ENCODE measurements at regions not wholly inside any gene's neighbourhood (a gene's known extent, or its start where the extent isn't known, plus 50 kb on each side); places are given as distances from the start of the nearest gene placed in this dataset.
A peak's percentile ranks its signal among the peaks of the same experiment; 100 is the strongest.

- Mint-ChIP-seq H3K4me3 (no peak overlapping the region), H3K27ac (no peak overlapping the region), H3K9me3 (no peaks in the 10 kb centered on the region), H3K36me3 (no peaks in the 10 kb centered on the region), H3K4me1 (no peaks in the 10 kb centered on the region), H3K27me3 (peaks cover 75% of the 10 kb centered on the region)
- CTCF ChIA-PET = interaction anchor here (1.1 kb wide), 1 partner anchor 9 kb away, joined by 3 read pairs; no protein-coding TSS in a partner anchor
- no peak for DNase-seq
These were observed 121.9 kb upstream of the HSD17B12 start for GRCh38 chr11:43558556-43559127.

GRCh38 chr11:43561832-43562231 is 118.7 kb upstream of the HSD17B12 start:
- no peak for DNase-seq
- Mint-ChIP-seq H3K27ac (no peak overlapping the region), H3K4me1 (no peaks in the 10 kb centered on the region), H3K36me3 (no peaks in the 10 kb centered on the region), H3K9me3 (no peaks in the 10 kb centered on the region), H3K4me3 (no peak overlapping the region), H3K27me3 (peaks cover 49% of the 10 kb centered on the region)
- CTCF ChIA-PET = interaction anchor here (2.8 kb wide), 1 partner anchor 11 kb away, joined by 9 read pairs; no protein-coding TSS in a partner anchor

- Mint-ChIP-seq H3K27ac (no peak overlapping the region), H3K4me3 (no peak overlapping the region), H3K9me3 (no peaks in the 10 kb centered on the region), H3K36me3 (no peaks in the 10 kb centered on the region), H3K27me3 (peaks cover 33% of the 10 kb centered on the region), H3K4me1 (no peaks in the 10 kb centered on the region)
- no peak for DNase-seq
- CTCF ChIA-PET = interaction anchor here (0.8 to 1.5 kb wide), 7 partner anchors 9 to 287 kb away, joined by 3 to 7 read pairs (median 3); no protein-coding TSS in a partner anchor
These were observed 113.1 kb upstream of the HSD17B12 start for GRCh38 chr11:43567396-43567975.

GRCh38 chr11:43573233-43573632 is 107.3 kb upstream of the HSD17B12 start:
- H3K4me3 Mint-ChIP-seq = no peak overlapping the region

GRCh38 chr11:43573873-43574272 is 106.7 kb upstream of the HSD17B12 start:
- Mint-ChIP-seq H3K4me1 (peaks cover 20% of the 10 kb centered on the region), H3K27ac (no peak overlapping the region), H3K4me3 (no peak overlapping the region), H3K36me3 (peaks cover 1% of the 10 kb centered on the region), H3K27me3 (peaks cover 79% of the 10 kb centered on the region), H3K9me3 (no peaks in the 10 kb centered on the region)
- CTCF ChIA-PET = interaction anchor here (0.7 to 2.4 kb wide), 5 partner anchors 12 to 280 kb away, joined by 3 to 9 read pairs (median 3); no protein-coding TSS in a partner anchor
- no peak for DNase-seq

More at GRCh38 chr11:43573233-43573632, 107.3 kb upstream of the HSD17B12 start:
- CTCF ChIA-PET = interaction anchor here (0.7 to 2.4 kb wide), 8 partner anchors 9 to 278 kb away, joined by 3 to 11 read pairs (median 4); no protein-coding TSS in a partner anchor
- peaks cover 1% of the 10 kb centered on the region for H3K36me3 Mint-ChIP-seq
- peaks cover 73% of the 10 kb centered on the region for H3K27me3 Mint-ChIP-seq
- H3K27ac Mint-ChIP-seq = no peak overlapping the region
- H3K9me3 Mint-ChIP-seq = no peaks in the 10 kb centered on the region
- peaks cover 17% of the 10 kb centered on the region for H3K4me1 Mint-ChIP-seq
- DNase-seq = peak; percentile 31

GRCh38 chr11:43574411-43574810 is 106.1 kb upstream of the HSD17B12 start:
- H3K36me3 Mint-ChIP-seq = peaks cover 1% of the 10 kb centered on the region
- CTCF ChIA-PET = interaction anchor here (0.8 to 2.7 kb wide), 5 partner anchors 13 to 279 kb away, joined by 3 to 11 read pairs (median 3); no protein-coding TSS in a partner anchor
- no peak overlapping the region for H3K27ac Mint-ChIP-seq
- peaks cover 22% of the 10 kb centered on the region for H3K4me1 Mint-ChIP-seq
- DNase-seq = no peak
- peaks cover 85% of the 10 kb centered on the region for H3K27me3 Mint-ChIP-seq
- H3K9me3 Mint-ChIP-seq = no peaks in the 10 kb centered on the region
- H3K4me3 Mint-ChIP-seq = no peak overlapping the region

GRCh38 chr11:43574949-43575912 is 105.3 kb upstream of the HSD17B12 start:
- no peaks in the 10 kb centered on the region for H3K9me3 Mint-ChIP-seq
- DNase-seq = no peak
- peak overlapping the region; percentile 65 for H3K27ac Mint-ChIP-seq
- peak overlapping the region; percentile 19 for H3K4me3 Mint-ChIP-seq
- CTCF ChIA-PET = interaction anchor here (0.8 to 2.7 kb wide), 3 partner anchors 10 to 276 kb away, joined by 3 to 11 read pairs (median 4); no protein-coding TSS in a partner anchor
- peaks cover 90% of the 10 kb centered on the region for H3K27me3 Mint-ChIP-seq
- H3K36me3 Mint-ChIP-seq = peaks cover 1% of the 10 kb centered on the region
- peaks cover 28% of the 10 kb centered on the region for H3K4me1 Mint-ChIP-seq

GRCh38 chr11:43575913-43576310 is 104.6 kb upstream of the HSD17B12 start:
- peaks cover 94% of the 10 kb centered on the region for H3K27me3 Mint-ChIP-seq
- H3K27ac Mint-ChIP-seq = peak overlapping the region; percentile 28
- no peak for DNase-seq
- no peak overlapping the region for H3K4me3 Mint-ChIP-seq
- peaks cover 35% of the 10 kb centered on the region for H3K4me1 Mint-ChIP-seq
- H3K36me3 Mint-ChIP-seq = peaks cover 3% of the 10 kb centered on the region
- no peaks in the 10 kb centered on the region for H3K9me3 Mint-ChIP-seq
- CTCF ChIA-PET = interaction anchor here (2.7 kb wide), 1 partner anchor 276 kb away, joined by 11 read pairs; no protein-coding TSS in a partner anchor

GRCh38 chr11:43576320-43576802 is 104.2 kb upstream of the HSD17B12 start:
- CTCF ChIA-PET = interaction anchor here (2.7 kb wide), 1 partner anchor 275 kb away, joined by 11 read pairs; no protein-coding TSS in a partner anchor
- Mint-ChIP-seq H3K36me3 (peaks cover 3% of the 10 kb centered on the region), H3K4me1 (peaks cover 38% of the 10 kb centered on the region)

GRCh38 chr11:43576803-43577521 is 103.6 kb upstream of the HSD17B12 start:
- peaks cover 96% of the 10 kb centered on the region for H3K27me3 Mint-ChIP-seq
- H3K9me3 Mint-ChIP-seq = no peaks in the 10 kb centered on the region
- H3K36me3 Mint-ChIP-seq = peaks cover 3% of the 10 kb centered on the region
- H3K4me1 Mint-ChIP-seq = peaks cover 43% of the 10 kb centered on the region
- CTCF ChIA-PET = interaction anchor here (1.3 to 2.7 kb wide), 3 partner anchors 10 to 275 kb away, joined by 3 to 11 read pairs (median 3); no protein-coding TSS in a partner anchor
- peak; percentile 60 for DNase-seq
- H3K4me3 Mint-ChIP-seq = no peak overlapping the region
- peak overlapping the region; percentile 2 for H3K27ac Mint-ChIP-seq

More at GRCh38 chr11:43576320-43576802, 104.2 kb upstream of the HSD17B12 start:
- peaks cover 96% of the 10 kb centered on the region for H3K27me3 Mint-ChIP-seq
- no peak overlapping the region for H3K4me3 Mint-ChIP-seq
- no peaks in the 10 kb centered on the region for H3K9me3 Mint-ChIP-seq
- peak overlapping the region; percentile 2 for H3K27ac Mint-ChIP-seq
- DNase-seq = no peak

GRCh38 chr11:43577566-43578264 is 102.8 kb upstream of the HSD17B12 start:
- Mint-ChIP-seq H3K9me3 (no peaks in the 10 kb centered on the region), H3K4me3 (no peak overlapping the region), H3K4me1 (peaks cover 43% of the 10 kb centered on the region), H3K27ac (no peak overlapping the region), H3K27me3 (peaks cover 100% of the 10 kb centered on the region), H3K36me3 (peaks cover 3% of the 10 kb centered on the region)
- no peak for DNase-seq
- CTCF ChIA-PET = interaction anchor here (1.3 to 1.6 kb wide), 2 partner anchors 10 to 21 kb away, joined by 3 read pairs; no protein-coding TSS in a partner anchor

- DNase-seq = no peak
- H3K4me3 Mint-ChIP-seq = peak overlapping the region; percentile 50
- peaks cover 100% of the 10 kb centered on the region for H3K27me3 Mint-ChIP-seq
- no peak overlapping the region for H3K27ac Mint-ChIP-seq
- CTCF ChIA-PET = interaction anchor here (1.3 to 1.6 kb wide), 2 partner anchors 11 to 22 kb away, joined by 3 read pairs; no protein-coding TSS in a partner anchor
- H3K36me3 Mint-ChIP-seq = peaks cover 3% of the 10 kb centered on the region
- H3K4me1 Mint-ChIP-seq = peaks cover 42% of the 10 kb centered on the region
- H3K9me3 Mint-ChIP-seq = no peaks in the 10 kb centered on the region
These were observed 102.0 kb upstream of the HSD17B12 start for GRCh38 chr11:43578346-43579170.

Data from activated naive CD4-positive, alpha-beta T cell treated with anti-CD3 and anti-CD28 coated beads, Interleukin-2, amount 10 ng/mL, durations not matched to agents 7 days and 5 days (primary cell).